Posterior vena cava (tissue), 2 donors: ENCODE measurements at regions not wholly inside any gene's neighbourhood (a gene's known extent, or its start where the extent isn't known, plus 50 kb on each side); places are given as distances from the start of the nearest gene placed in this dataset.

Experiments used
- DNase-seq: peaks from one replicate; pipeline ENCODE4 v3.0.0-alpha.2; 2020; ENCODE audit warnings: low spot score
- intact Hi-C, 2 donors: fragments of 100-400 bp; cut with DNase I; formaldehyde crosslinking; loops; one replicate each; pipeline versions ENCODE4 v1.14.1 to v1.14.2; 2022 to 2023
- donor health status: DM: yes; HTN: yes; CAD: no.
- donor health status: DM: yes; HTN: yes; CAD: no.

DNA sequence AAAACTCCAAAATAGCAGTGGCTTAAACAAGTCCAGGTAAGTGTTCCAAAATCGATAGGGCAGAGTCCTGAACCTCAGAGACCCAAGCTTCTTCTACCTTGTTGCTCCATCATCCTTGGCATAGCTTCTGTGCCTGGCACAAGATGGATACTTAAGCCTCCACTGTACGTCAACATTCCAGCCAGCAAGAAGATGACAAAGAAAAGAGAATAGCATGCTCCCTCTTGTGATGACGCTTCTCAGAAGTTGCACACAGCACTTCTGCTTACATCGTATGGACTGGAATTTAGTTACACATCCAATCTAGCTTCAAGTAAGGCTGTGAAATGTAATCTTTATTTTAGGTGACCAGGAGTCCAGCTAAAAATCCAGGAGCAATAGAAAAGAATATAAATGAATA is 227.4 kb downstream of the ESM1 start:
- intact Hi-C loops = loop anchor here in 1 of 2 donors (10.0 kb wide), 1 partner anchor 113 kb away; no protein-coding TSS in a partner anchor
- DNase-seq = no peak

- DNase-seq = no peak
- intact Hi-C loops = loop anchor here in 1 of 2 donors (10.0 kb wide), 1 partner anchor 113 kb away; no protein-coding TSS in a partner anchor
Measured at GRCh38 chr5:54757541-54757940, 227.9 kb downstream of the ESM1 start.

GRCh38 chr5:54756796-54757402 is 228.5 kb downstream of the ESM1 start:
- intact Hi-C loops = loop anchor here in 1 of 2 donors (10.0 kb wide), 1 partner anchor 112 kb away; no protein-coding TSS in a partner anchor
- no peak for DNase-seq

DNA sequence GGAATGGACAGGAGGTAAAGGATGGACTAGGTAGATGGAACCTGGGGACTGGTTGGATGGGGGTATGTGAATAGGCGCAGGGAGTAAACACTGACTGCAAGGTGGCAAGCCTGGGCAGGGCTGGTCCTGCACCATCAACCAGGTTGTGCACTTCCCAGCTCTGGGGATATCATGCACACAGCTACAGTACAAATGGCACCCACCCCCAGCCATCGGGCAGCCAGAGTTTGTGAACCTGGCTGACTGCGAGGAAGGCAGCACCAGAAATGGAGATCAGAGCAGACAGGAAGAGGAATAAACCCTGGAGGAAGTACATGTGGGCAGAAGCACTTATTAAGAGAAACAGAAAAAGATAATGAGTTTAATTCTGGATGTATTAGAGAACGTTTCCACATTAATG is 229.1 kb downstream of the ESM1 start:
- no peak for DNase-seq
- intact Hi-C loops = loop anchor here in 1 of 2 donors (10.0 kb wide), 1 partner anchor 112 kb away; no protein-coding TSS in a partner anchor

GRCh38 chr5:54754878-54755277 is 230.5 kb downstream of the ESM1 start:
- intact Hi-C loops = loop anchor here in 1 of 2 donors (10.0 kb wide), 1 partner anchor 110 kb away; no protein-coding TSS in a partner anchor
- no peak for DNase-seq

GRCh38 chr5:54754420-54754819 is 231.0 kb downstream of the ESM1 start:
- DNase-seq = no peak
- intact Hi-C loops = loop anchor here in 1 of 2 donors (10.0 kb wide), 1 partner anchor 110 kb away; no protein-coding TSS in a partner anchor

- no peak for DNase-seq
- intact Hi-C loops = loop anchor here in 1 of 2 donors (10.0 kb wide), 1 partner anchor 109 kb away; no protein-coding TSS in a partner anchor
Measured at GRCh38 chr5:54753753-54754152, 231.6 kb downstream of the ESM1 start.

DNA sequence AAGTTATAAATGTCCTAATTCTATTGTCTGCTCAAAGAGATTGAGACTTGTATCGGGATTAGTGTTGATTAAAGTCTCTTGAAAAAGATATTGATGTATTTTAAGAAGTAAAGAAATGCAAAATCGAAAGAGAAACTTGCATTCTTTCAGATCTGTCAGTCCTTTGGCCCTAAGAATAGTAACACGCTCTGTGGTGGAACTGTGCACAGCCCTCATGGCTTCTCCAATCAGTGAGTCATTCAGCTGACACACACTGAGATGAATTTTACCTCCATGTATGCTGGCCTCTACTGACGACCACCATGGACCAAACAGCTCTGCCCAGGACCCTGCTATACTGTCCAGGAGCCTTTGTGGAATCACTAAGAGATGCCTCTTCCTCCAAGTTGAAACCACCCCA is 232.4 kb downstream of the ESM1 start:
- DNase-seq = no peak
- intact Hi-C loops = loop anchor here in 1 of 2 donors (10.0 kb wide), 1 partner anchor 108 kb away; no protein-coding TSS in a partner anchor

- intact Hi-C loops = no loop called here
- DNase-seq = no peak
Measured at GRCh38 chr5:54748527-54748926, 231.0 kb downstream of the SNX18 start.

- DNase-seq = no peak
- intact Hi-C loops = no loop called here
Measured at GRCh38 chr5:54746777-54747398, 229.3 kb downstream of the SNX18 start.

DNA sequence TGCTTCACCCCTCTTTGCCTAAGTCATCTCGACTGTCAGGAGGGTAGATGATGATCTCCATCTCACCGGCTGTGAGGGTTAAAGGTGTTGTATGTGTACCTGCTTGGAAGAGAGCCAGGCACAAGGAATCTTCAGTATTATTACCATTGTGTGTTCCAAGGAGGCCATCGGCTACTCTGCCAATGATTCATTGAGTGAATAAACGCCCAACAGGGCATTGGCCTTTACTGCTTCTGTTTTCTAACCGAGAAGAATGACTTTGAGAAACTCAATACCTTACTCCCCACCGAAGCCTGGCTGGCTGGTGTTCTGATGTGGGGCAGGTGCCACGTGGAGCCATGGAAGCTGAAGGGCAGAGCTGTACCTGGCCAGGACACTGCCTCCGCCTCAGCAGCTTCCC is 228.8 kb downstream of the SNX18 start:
- intact Hi-C loops = no loop called here
- DNase-seq = no peak

GRCh38 chr5:54745599-54745998 is 228.0 kb downstream of the SNX18 start:
- intact Hi-C loops = no loop called here
- no peak for DNase-seq

DNA sequence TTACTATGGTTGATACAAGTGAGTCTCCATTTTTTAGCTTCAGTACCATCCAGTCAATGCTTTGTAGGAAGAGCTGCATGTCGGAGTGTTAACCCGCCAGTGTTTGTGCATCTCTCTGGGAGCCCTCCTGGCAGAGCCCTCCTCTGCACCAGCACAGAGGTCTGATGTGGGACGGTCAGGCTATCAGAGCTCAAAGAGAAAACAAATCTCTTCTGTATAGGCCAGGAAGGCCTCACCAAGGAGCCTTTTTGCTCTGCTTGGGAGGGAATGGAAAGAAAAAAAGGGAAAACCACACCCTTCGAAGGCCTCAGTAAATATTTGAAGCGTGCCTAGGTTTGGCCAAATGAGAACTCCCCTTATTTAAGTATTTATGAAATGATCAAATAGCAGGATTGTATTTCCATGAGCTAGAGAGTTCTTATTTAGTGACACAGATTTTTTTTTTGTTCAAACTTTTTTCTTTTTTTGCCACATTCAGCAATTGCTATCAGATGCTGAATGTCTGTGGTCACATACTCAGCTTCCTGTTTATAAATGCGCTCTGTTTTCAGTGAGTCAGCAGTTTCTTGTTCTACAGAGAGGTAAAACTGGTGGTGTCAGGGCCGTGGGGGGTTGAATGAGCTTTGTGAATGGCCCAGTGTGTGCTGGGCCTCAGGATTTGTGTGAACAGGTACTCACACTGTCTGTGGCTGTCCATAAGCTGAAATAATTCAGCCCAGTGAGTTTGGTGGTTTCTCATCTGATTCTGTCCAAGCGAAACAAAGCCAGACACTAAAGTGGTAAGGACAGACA is 226.6 kb downstream of the SNX18 start:
- no peak for DNase-seq
- intact Hi-C loops = no loop called here

- intact Hi-C loops = no loop called here
- no peak for DNase-seq
Measured at GRCh38 chr5:54743581-54743980, 226.0 kb downstream of the SNX18 start.

DNA sequence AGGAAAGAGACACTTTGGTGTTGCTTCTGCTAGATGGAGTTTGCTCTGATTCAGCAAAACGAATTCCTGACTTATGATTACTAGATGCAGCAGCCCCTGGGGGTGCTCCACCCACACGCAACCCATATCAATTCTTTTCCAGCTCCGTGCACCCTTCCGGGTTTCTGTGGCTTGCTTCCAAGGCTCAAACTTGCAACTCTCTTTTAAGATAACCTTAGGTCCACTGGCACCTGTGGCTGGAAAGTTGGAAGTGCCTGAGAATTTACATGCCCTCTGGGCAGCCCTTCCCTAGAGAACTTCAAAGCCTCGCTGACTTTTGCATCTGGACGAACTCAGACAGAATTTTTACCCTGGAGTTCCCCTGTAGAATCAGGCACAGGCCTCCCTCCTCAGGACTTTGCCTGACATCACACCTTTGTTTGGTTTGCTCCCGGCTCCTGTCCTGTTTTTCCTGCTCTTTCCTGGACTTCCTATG is 224.9 kb downstream of the SNX18 start:
- intact Hi-C loops = no loop called here
- DNase-seq = no peak

DNA sequence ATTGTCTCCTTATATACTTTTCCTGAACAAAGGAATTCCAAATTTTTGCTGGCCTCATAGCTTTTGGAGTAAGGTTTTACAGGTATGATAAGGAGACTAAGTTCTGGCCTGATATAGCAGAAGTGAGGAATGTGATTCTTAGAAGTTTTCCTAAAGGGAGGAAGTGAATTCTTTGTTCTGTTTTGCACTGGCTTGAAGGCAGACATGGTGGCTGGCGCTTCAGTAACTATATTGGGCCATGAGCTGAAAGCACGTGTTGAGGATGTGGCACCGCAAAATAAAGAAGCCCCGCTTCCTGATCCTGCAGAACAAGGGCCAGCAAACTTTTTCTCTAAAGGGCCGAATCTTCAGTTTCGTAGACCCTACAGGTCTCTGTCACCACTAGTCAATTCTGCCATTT is 224.2 kb downstream of the SNX18 start:
- no peak for DNase-seq
- intact Hi-C loops = no loop called here

DNA sequence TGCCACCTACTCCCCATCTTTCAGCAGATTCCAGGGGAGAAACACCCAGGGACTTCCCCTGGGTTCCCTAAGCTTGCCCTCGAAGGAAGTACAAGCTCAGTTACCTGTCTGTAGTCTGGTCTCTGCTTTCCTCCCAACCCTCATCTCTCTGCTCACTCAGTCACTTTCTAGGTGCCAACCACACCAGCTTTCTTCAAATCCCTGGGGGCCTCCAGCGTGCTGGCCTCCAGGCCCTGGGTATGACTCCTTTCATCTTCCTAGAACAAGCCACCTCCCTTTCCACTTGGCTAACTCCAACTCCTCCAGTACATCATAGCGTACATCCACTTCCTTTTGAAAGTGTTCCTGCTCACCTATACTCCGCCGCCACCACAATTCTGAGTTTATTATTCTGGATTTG is 222.6 kb downstream of the SNX18 start:
- DNase-seq = no peak
- intact Hi-C loops = no loop called here

- no peak for DNase-seq
- intact Hi-C loops = loop anchor here in 1 of 2 donors (5.0 kb wide), 1 partner anchor 562 kb away; no protein-coding TSS in a partner anchor
Measured at GRCh38 chr5:54739371-54739770, 221.8 kb downstream of the SNX18 start.

DNA sequence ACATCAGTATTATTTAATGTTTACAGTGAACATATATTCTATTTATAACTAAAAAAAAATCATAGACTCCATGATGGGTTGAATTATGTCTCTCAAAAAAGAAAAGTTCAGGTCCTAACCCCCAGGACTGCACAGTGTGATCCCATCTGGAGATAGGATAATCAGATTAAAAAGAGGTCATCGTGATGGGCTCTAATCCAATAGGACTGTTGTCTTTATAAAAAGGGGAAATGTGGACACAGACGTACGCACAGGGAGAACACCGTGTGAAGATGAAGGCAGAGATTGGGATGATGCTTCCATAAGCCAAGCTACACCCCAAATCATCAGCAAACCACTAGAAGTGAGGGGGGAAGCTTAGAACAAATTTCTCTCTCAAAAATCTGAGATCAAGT is 221.4 kb downstream of the SNX18 start:
- DNase-seq = no peak
- intact Hi-C loops = loop anchor here in 1 of 2 donors (5.0 kb wide), 1 partner anchor 562 kb away; no protein-coding TSS in a partner anchor
